ENCODE measurements at regions not wholly inside any gene's neighbourhood (a gene's known extent, or its start where the extent isn't known, plus 50 kb on each side); places are given as distances from the start of the nearest gene placed in this dataset.
"Not testable (repeated sequence)": the region's sequence is repeated elsewhere in the genome, so short reads cannot be mapped to it uniquely, and the experiment has no call there.

DNA sequence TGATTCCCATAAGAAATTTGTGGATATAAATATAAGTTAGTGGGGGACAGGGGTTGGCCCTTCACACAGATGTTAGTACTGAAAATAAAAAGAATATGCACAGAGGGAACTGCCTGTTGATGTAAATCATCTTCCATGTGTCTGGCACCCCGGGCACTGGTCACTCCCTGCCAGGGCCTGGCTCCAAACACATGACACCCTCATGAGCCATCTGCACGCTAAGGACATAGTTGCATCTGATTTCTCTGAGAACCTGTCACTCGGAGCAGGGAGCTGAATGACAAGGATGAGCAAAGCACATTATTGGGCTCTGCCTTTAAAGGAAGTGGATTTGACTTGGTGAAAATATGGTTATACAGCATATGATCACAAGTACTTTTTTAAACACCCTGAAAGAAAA is 66.2 kb upstream of the TSC22D2 start:
- DNase-seq (ENCODE audit: low spot score), result no peak
- in situ Hi-C loops (cut with MboI; ENCODE audit: low sequenced_read_pairs, unreplicated experiment), result no loop called here
- TF ChIP-seq, protein P1, sequence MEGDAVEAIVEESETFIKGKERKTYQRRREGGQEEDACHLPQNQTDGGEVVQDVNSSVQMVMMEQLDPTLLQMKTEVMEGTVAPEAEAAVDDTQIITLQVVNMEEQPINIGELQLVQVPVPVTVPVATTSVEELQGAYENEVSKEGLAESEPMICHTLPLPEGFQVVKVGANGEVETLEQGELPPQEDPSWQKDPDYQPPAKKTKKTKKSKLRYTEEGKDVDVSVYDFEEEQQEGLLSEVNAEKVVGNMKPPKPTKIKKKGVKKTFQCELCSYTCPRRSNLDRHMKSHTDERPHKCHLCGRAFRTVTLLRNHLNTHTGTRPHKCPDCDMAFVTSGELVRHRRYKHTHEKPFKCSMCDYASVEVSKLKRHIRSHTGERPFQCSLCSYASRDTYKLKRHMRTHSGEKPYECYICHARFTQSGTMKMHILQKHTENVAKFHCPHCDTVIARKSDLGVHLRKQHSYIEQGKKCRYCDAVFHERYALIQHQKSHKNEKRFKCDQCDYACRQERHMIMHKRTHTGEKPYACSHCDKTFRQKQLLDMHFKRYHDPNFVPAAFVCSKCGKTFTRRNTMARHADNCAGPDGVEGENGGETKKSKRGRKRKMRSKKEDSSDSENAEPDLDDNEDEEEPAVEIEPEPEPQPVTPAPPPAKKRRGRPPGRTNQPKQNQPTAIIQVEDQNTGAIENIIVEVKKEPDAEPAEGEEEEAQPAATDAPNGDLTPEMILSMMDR (IDR thresholded peaks at IDR 0.05; ENCODE audit: borderline replicate concordance, control extremely low read depth, extremely low read depth, insufficient read depth, missing control alignments), result no peak

DNA sequence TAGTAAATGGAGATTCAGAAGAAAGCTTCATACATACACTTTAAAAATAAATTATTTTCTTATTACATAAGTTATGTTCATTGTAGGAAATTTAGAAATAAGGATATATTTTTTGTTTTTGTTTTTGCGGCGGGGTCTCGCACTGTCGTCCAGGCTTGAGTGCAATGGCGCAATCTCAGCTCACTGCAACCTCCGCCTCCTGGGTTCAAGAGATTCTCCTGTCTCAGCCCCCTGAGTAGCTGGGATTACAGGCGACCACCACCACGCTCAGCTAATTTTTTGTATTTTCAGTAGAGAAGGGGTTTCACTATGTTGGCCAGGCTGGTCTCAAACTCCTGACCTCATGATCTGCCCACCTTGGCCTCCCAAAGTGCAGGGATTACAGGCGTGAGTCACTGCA is 71.7 kb upstream of the TSC22D2 start:
- DNase-seq (ENCODE audit: low spot score); in situ Hi-C loops (cut with MboI; ENCODE audit: low sequenced_read_pairs, unreplicated experiment): not testable (repeated sequence)

DNA sequence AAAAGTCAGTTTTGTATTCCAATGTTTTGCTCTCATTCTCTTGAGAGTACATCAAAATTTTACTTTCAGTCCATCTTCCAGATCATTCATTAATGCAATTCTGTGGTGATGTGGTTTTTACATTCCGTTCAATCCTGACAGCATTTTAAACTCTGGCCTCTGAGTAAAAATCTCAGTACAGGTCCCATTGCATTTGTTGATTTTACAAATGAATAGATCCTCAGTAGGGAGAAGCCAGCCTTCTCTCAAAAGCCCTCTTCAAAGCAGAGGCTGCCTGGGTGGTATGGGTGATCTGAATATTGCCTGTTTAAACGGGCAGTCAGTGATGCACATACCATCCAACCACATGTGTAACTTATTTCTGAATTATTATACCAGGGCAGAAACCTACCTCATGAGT is 72.5 kb upstream of the TSC22D2 start:
- in situ Hi-C loops (cut with MboI; ENCODE audit: low sequenced_read_pairs, unreplicated experiment), result no loop called here
- DNase-seq (ENCODE audit: low spot score), result no peak
- TF ChIP-seq, protein P1 (IDR thresholded peaks at IDR 0.05; ENCODE audit: borderline replicate concordance, control extremely low read depth, extremely low read depth, insufficient read depth, missing control alignments), result no peak

DNA sequence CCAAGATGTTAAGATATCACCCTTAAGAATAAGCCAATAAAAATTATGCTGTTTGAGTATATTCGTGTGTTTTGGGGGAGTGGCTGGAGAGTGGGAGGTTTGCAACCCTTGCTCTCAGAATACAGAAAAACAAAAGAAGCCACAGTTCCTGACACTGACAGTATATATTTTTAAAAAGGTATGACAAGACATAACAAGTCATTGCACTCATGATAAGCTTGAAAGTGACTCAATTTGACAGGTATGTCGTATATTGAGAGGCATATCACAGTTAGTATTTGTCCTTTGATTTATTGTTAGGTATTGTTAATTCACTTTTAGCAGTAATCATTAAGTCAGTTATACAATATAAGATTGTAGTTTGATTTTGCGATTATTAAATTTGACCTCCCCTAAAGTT is 73.1 kb upstream of the TSC22D2 start:
- no peak for DNase-seq (ENCODE audit: low spot score)
- TF ChIP-seq, protein P1 (IDR thresholded peaks at IDR 0.05; ENCODE audit: borderline replicate concordance, control extremely low read depth, extremely low read depth, insufficient read depth, missing control alignments), result no peak
- in situ Hi-C loops (cut with MboI; ENCODE audit: low sequenced_read_pairs, unreplicated experiment), result no loop called here

DNA sequence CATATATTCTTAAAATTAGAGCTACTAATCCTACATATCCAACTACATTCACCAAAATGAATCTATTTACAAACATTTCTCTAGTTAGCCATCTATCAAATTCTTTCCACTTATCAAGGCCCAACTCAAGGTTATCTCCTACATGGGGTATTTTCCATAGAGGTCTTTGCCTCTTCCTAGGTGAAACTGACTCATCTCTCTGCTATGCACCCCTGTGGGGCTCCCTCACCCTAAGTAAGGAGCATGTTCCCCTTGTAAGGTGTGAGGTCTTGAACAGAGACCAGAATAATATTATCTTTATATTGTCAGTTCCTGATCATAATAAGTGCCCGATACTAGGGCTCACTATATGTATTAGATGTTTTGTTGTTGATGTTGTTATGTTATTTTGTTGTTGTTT is 74.6 kb upstream of the TSC22D2 start:
- TF ChIP-seq, protein P1 (IDR thresholded peaks at IDR 0.05; ENCODE audit: borderline replicate concordance, control extremely low read depth, extremely low read depth, insufficient read depth, missing control alignments), result no peak
- in situ Hi-C loops (cut with MboI; ENCODE audit: low sequenced_read_pairs, unreplicated experiment), result no loop called here
- no peak for DNase-seq (ENCODE audit: low spot score)

DNA sequence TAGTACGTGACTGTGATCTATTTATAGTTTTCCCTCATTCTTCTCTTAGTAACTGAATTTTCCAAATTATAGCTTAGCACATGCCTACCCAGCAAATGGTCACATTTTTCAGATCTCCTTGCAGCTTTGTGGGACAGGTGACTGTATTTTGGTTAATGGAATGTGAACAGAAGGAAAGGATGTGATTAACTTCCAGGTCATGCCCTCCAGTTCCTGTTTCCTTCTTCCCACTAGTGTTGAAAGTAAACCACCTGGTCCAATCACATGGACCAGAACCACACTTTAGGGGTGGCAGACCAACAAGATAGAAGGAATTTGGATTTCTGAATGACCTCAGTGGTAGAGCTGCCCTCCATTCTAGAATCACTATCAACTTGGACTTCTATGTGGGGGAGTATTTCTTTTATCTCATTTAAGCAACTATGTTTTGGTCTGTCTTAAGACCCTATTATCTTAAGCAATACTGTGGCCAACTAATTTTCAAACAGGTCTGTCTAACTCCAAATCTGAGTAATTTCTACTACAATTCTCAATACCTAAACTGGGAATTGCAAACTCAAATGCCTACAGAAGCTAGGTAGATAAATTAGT is 76.0 kb upstream of the TSC22D2 start:
- TF ChIP-seq, protein P1 (IDR thresholded peaks at IDR 0.05; ENCODE audit: borderline replicate concordance, control extremely low read depth, extremely low read depth, insufficient read depth, missing control alignments), result no peak
- DNase-seq (ENCODE audit: low spot score), result no peak
- in situ Hi-C loops (cut with MboI; ENCODE audit: low sequenced_read_pairs, unreplicated experiment), result no loop called here

DNA sequence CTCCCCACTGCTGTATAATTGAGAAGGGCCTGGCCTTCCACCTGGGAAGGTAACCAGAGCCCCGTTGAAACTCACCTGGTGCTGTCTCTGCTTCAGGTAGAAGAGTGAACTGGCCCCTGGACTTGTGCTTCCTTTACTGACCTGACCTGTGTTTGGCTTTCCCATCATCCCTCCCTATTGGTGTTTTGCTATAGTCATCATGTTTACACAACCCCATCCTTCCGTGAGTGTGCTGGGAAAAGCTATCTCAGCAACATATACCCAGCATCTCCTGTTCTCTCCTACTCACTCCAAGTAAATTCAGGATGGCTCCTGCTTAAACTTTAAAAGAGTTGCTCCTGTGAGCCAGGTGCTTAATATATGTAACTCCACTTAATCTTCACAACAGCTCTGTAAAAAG is 77.2 kb upstream of the TSC22D2 start:
- TF ChIP-seq, protein P1 (IDR thresholded peaks at IDR 0.05; ENCODE audit: borderline replicate concordance, control extremely low read depth, extremely low read depth, insufficient read depth, missing control alignments), result no peak
- no peak for DNase-seq (ENCODE audit: low spot score)
- in situ Hi-C loops (cut with MboI; ENCODE audit: low sequenced_read_pairs, unreplicated experiment), result no loop called here

Data from GM13976 (cell line).